GM04504 (cell line): ENCODE measurements at regions not wholly inside any gene's neighbourhood (a gene's known extent, or its start where the extent isn't known, plus 50 kb on each side); places are given as distances from the start of the nearest gene placed in this dataset.
A peak's percentile ranks its signal among the peaks of the same experiment; 100 is the strongest.

Experiments used
- DNase-seq: peaks from one replicate; pipeline ENCODE4 v3.0.0-alpha.2; 2012; ENCODE audit warnings: low read depth

DNA sequence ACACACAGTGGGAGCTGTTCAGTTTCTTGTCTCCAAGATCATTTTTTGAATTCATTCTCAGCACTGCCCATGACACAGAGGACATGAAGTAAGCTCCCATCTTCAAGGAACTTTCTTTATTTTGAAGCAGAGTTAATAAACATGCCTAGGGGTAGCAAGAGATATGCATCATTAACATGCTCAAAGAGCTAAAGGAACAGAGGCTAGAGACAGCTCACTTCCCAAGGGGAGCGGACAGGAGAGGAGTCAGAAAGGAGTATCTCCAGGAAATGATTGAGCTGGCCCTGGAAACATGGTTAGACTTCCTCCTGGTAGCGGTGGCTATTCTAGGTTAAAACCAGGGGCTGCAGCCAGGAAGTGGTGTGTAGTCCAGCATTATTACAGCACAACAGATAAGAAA, 135.9 kb downstream of the GPAM start:
- DNase-seq, result no peak

DNA sequence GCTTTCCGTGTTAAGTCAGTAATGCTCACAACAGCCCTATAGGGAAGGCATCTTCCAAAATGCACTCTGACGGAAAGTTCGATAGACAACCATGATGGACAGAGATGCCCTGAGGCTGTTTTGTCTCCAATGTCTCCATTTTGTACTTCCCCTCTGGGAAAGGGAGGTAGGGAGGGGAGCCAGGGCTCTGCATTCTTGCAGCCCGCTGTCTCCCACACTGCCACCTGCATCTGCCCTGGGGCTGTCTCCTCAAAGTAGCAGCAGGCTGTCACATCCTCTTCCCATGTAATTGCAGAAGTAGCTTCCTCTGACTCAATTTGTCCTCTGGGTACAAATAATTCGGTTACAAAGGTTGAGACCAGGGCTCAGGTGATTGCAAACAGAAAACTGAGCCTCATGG, 131.4 kb downstream of the GPAM start:
- DNase-seq, result no peak

DNA sequence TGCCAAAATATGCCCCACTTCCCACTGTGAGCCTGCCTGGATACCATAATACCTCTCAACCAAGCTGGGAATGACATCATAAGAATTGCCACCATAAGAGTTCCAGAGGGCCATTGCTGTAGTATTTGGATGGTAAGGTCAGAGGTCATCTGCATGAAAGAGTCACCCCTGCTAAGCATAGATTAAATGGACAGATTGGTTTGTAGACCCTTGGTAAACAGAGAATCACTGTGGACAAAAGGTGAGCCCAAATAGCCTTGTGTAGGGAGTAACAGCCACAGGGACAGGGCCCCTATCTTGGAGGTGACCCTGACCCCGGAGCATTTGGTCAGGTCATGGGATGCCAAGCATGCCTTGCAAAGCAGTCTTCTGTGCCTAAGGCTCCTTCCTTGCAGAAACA, 129.7 kb downstream of the GPAM start:
- no peak for DNase-seq

GRCh38 chr10:112054516-112054915, 129.0 kb downstream of the GPAM start:
- no peak for DNase-seq

GRCh38 chr10:112057072-112057471, 126.5 kb downstream of the GPAM start:
- no peak for DNase-seq

GRCh38 chr10:112059220-112059619, 124.3 kb downstream of the GPAM start:
- no peak for DNase-seq

GRCh38 chr10:112071596-112072133, 111.9 kb downstream of the GPAM start:
- DNase-seq, result no peak

DNA sequence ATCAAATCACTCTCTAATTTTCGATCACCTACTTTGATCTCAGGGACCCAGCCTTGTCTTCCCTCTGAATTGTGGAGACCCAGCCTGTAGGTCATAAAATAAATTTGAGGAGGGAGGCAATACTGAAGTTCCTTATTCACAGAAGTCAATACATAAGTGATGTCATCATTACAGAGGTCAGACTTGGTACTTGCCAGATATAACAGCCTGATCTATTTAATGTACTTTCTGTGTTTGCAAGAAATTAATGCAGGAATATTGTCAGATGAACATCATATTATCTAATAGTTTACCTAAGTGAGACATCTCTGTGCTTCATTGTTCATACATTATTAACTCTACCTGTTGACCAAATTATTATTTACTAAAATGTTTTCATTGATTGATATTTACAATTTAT, 105.6 kb downstream of the GPAM start:
- no peak for DNase-seq

GRCh38 chr10:112080231-112080630, 103.3 kb downstream of the GPAM start:
- no peak for DNase-seq

DNA sequence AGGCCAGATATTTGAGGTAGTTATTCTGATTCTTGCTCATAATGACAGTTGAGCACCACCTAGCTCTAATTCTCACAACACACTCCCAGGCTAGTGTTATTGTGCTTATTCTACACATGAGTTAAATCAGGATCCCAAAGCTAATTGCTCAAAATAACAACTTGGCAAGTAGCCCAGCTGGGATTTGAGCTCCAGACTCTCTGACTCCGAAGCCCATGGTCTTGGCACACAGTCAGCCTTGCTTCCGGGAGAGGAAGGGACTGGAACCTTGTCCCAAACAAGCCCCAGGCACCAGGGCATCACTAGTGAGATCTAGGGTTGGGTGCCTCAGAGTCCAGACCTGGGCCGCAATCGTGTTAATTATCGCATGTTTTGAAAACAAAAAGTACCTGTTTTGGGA, 101.4 kb downstream of the GPAM start:
- DNase-seq, result no peak

DNA sequence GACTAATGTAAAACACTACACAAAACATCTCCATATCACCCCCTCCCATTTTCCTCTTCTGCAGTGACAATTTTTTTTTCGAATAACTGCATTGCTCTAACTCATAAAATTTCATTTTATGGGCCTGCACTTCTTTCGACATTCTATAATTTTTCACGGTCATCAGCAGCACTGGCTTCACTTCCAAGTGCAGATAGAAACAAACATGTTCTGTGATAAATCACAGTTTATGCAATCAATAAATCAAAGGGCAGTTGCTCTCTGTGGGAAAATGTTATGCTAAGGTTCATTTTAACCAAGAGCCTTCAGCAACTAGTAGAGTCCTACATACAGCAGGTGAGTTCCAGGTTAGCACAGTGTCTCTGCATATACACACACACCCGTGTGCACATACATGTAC, 100.1 kb downstream of the GPAM start:
- no peak for DNase-seq

- no peak for DNase-seq
Measured at GRCh38 chr10:112087953-112088456, 95.6 kb downstream of the GPAM start.

GRCh38 chr10:112091703-112092102, 91.9 kb downstream of the GPAM start:
- no peak for DNase-seq

DNA sequence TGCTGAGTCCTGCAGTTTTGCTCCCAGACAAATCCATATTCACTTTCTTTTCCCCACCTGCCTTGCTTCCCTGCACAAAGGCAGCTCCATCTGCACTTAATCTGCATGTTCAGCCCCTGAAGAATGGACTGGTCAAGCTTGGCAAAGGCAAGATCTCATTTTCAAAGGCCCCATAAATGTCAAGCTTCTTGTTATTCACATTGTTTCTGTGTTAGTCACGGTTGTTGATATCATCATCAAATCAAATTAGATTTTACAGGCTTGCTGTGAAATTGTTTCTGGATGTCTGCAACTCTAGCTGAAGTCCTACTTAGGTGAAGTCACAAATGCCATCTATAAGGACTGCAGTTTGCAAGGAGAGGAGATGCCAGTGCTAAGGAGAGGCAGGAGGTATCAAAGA, 91.0 kb downstream of the GPAM start:
- DNase-seq, result peak; percentile 24

GRCh38 chr10:112094984-112095383, 88.6 kb downstream of the GPAM start:
- no peak for DNase-seq

DNA sequence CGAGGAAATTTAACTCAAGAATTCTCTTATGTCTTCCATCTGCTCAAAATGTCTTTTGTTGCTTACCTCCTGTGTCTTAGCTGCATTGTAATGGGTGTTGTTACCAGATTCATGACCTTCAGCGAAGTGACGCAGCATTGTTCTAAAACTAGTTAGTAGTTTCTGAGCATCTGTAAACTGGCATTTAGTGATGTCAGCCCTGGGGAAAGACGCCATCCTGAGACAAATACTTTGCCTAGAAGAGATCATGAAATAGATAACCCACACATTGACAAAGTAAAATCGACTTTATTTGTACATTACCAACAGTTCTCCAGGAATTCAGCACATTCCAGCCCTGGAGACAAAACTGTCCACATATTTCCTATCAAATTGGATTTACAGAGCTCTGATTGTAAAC, 87.8 kb downstream of the GPAM start:
- no peak for DNase-seq

GRCh38 chr10:112098682-112099081, 84.9 kb downstream of the GPAM start:
- DNase-seq, result no peak
